ENCODE measurements at regions not wholly inside any gene's neighbourhood (a gene's known extent, or its start where the extent isn't known, plus 50 kb on each side); places are given as distances from the start of the nearest gene placed in this dataset.

- no peak for DNase-seq (ENCODE audit: low read depth in 2 of 2)
Observed at GRCh38 chr2:43055086-43055912, 171.1 kb downstream of the ZFP36L2 start.

- no peak for DNase-seq (ENCODE audit: low read depth in 2 of 2)
Observed at GRCh38 chr2:43054367-43054766, 172.0 kb downstream of the ZFP36L2 start.

GRCh38 chr2:43052944-43053306 is 173.5 kb downstream of the ZFP36L2 start:
- DNase-seq (ENCODE audit: low read depth in 2 of 2): no peak

- no peak for DNase-seq (ENCODE audit: low read depth in 2 of 2)
Observed at GRCh38 chr2:43052204-43052943, 174.0 kb downstream of the ZFP36L2 start.

- DNase-seq (ENCODE audit: low read depth in 2 of 2): no peak
Observed at GRCh38 chr2:43051338-43051737, 175.1 kb downstream of the ZFP36L2 start.

GRCh38 chr2:43050866-43051265 is 175.5 kb downstream of the ZFP36L2 start:
- no peak for DNase-seq (ENCODE audit: low read depth in 2 of 2)

GRCh38 chr2:43049836-43050801 is 176.3 kb downstream of the ZFP36L2 start:
- DNase-seq (ENCODE audit: low read depth in 2 of 2): no peak

GRCh38 chr2:43047187-43047780 is 179.1 kb downstream of the ZFP36L2 start:
- no peak for DNase-seq (ENCODE audit: low read depth in 2 of 2)

- no peak for DNase-seq (ENCODE audit: low read depth in 2 of 2)
Observed at GRCh38 chr2:43045866-43046265, 180.5 kb downstream of the ZFP36L2 start.

- DNase-seq (ENCODE audit: low read depth in 2 of 2): no peak
Observed at GRCh38 chr2:43044093-43044681, 182.2 kb downstream of the ZFP36L2 start.

GRCh38 chr2:43043553-43043870 is 182.9 kb downstream of the ZFP36L2 start:
- DNase-seq (ENCODE audit: low read depth in 2 of 2): no peak

- no peak for DNase-seq (ENCODE audit: low read depth in 2 of 2)
Observed at GRCh38 chr2:43041661-43042360, 184.6 kb downstream of the ZFP36L2 start.

GRCh38 chr2:43041173-43041591 is 185.2 kb downstream of the ZFP36L2 start:
- no peak for DNase-seq (ENCODE audit: low read depth in 2 of 2)

- no peak for DNase-seq (ENCODE audit: low read depth in 2 of 2)
Observed at GRCh38 chr2:43040084-43040854, 186.1 kb downstream of the ZFP36L2 start.

- DNase-seq (ENCODE audit: low read depth in 2 of 2): no peak
Observed at GRCh38 chr2:43039376-43040080, 186.9 kb downstream of the ZFP36L2 start.

GRCh38 chr2:43038696-43039094 is 187.7 kb downstream of the ZFP36L2 start:
- DNase-seq (ENCODE audit: low read depth in 2 of 2): no peak

GRCh38 chr2:43038034-43038695 is 188.2 kb downstream of the ZFP36L2 start:
- DNase-seq (ENCODE audit: low read depth in 2 of 2): no peak

GRCh38 chr2:43035922-43036321 is 190.5 kb downstream of the ZFP36L2 start:
- DNase-seq (ENCODE audit: low read depth in 2 of 2): no peak

GRCh38 chr2:43034921-43035320 is 191.5 kb downstream of the ZFP36L2 start:
- DNase-seq (ENCODE audit: low read depth in 2 of 2): no peak

All from stimulated activated CD8-positive, alpha-beta memory T cell treated with anti-CD3 and anti-CD28 coated beads, Interleukin-2, amount 100 ng/mL, for 48 hours (primary cell).